ENCODE measurements at regions not wholly inside any gene's neighbourhood (a gene's known extent, or its start where the extent isn't known, plus 50 kb on each side); places are given as distances from the start of the nearest gene placed in this dataset.

DNA sequence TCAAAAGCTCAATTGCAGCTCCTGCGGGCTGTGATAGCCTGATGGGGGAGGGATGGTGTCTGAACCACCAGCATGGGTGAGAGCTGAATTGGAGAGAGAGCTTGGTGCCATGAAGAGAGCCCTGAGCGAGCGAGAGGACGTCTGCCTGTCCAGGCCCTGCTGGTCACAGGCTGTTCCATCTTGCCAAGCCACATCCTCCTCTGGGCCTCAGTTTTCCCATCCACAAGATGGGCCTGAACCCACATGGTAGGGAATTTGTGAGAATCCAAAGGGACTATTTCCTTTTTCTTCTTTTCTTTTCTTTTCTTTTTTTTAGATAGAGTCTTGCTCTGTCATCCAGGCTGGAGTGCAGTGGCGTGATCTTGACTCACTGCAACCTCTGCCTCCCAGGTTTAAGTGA lies 276.4 kb downstream of the VRK1 start:
- H2BK20ac ChIP-seq (ENCODE audit: low read depth, low read length): no peak overlapping the region
- TF ChIP-seq CEBPB (IDR thresholded peaks at IDR 0.05; ENCODE audit: low read depth, low read length) (no peak), MAFK (IDR thresholded peaks at IDR 0.05; ENCODE audit: low read depth, low read length) (no peak), FOS (IDR thresholded peaks at IDR 0.05; ENCODE audit: low read depth, low read length) (no peak), RCOR1 (IDR thresholded peaks at IDR 0.05; ENCODE audit: insufficient replicate concordance, low read length) (no peak), MAZ (IDR thresholded peaks at IDR 0.05; ENCODE audit: borderline replicate concordance, low read depth, low read length) (no peak), BHLHE40 (IDR thresholded peaks at IDR 0.05; ENCODE audit: low read depth, low read length) (no peak), RAD21 (IDR thresholded peaks at IDR 0.05; ENCODE audit: low read length) (no peak), SMC3 (IDR thresholded peaks at IDR 0.05; ENCODE audit: low read depth, low read length) (no peak), USF2 (IDR thresholded peaks at IDR 0.05; ENCODE audit: low read depth, low read length) (no peak), CHD1 (IDR thresholded peaks at IDR 0.05; ENCODE audit: low read depth, low read length) (no peak), MXI1 (IDR thresholded peaks at IDR 0.05; ENCODE audit: borderline replicate concordance, low read depth, low read length) (no peak), NFE2L2 (IDR thresholded peaks at IDR 0.05; ENCODE audit: low read depth, low read length) (no peak), POLR2A (IDR thresholded peaks at IDR 0.05; ENCODE audit: low read depth, low read length) (no peak), RFX5 (IDR thresholded peaks at IDR 0.05; ENCODE audit: low read depth, low read length) (no peak)
- TF ChIP-seq, protein P1, sequence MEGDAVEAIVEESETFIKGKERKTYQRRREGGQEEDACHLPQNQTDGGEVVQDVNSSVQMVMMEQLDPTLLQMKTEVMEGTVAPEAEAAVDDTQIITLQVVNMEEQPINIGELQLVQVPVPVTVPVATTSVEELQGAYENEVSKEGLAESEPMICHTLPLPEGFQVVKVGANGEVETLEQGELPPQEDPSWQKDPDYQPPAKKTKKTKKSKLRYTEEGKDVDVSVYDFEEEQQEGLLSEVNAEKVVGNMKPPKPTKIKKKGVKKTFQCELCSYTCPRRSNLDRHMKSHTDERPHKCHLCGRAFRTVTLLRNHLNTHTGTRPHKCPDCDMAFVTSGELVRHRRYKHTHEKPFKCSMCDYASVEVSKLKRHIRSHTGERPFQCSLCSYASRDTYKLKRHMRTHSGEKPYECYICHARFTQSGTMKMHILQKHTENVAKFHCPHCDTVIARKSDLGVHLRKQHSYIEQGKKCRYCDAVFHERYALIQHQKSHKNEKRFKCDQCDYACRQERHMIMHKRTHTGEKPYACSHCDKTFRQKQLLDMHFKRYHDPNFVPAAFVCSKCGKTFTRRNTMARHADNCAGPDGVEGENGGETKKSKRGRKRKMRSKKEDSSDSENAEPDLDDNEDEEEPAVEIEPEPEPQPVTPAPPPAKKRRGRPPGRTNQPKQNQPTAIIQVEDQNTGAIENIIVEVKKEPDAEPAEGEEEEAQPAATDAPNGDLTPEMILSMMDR (conservative IDR thresholded peaks at IDR 0.05; ENCODE audit: low read depth, low read length): no peak
- TF ChIP-seq, protein P2, sequence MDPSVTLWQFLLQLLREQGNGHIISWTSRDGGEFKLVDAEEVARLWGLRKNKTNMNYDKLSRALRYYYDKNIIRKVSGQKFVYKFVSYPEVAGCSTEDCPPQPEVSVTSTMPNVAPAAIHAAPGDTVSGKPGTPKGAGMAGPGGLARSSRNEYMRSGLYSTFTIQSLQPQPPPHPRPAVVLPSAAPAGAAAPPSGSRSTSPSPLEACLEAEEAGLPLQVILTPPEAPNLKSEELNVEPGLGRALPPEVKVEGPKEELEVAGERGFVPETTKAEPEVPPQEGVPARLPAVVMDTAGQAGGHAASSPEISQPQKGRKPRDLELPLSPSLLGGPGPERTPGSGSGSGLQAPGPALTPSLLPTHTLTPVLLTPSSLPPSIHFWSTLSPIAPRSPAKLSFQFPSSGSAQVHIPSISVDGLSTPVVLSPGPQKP (IDR thresholded peaks at IDR 0.05; ENCODE audit: borderline replicate concordance, low read depth, low read length): no peak
- no peaks in the 10 kb centered on the region for H4K20me1 ChIP-seq (ENCODE audit: insufficient read depth, low read length)
- no peak overlapping the region for H4K8ac ChIP-seq (ENCODE audit: low read depth in 2 of 2, low read length in 2 of 2)
- no peak overlapping the region for H2BK5ac ChIP-seq (ENCODE audit: low read depth, low read length, poor library complexity, severe bottlenecking)
- no peaks in the 10 kb centered on the region for H3K36me3 ChIP-seq (ENCODE audit: control insufficient read depth, insufficient read depth, low read length)
- WGBS, 2 experiments (ENCODE audit: extremely low coverage in 2 of 2, insufficient read length in 1 of 2): no CpG with 5 or more reads among the region's 5 CpGs
- DNase-seq (no peak), ATAC-seq (ENCODE audit: low read depth) (no peak)
- H3K27ac ChIP-seq (ENCODE audit: insufficient read depth, low read length): no peak overlapping the region
- POLR2A ChIA-PET (ENCODE audit: unreplicated experiment): no interaction called here
- in situ Hi-C loops (cut with MboI; ENCODE audit: low sequenced_read_pairs) (no loop called here), intact Hi-C loops (cut with micrococcal nuclease) (no loop called here), dilution Hi-C loops (cut with HindIII; ENCODE audit: low sequenced_read_pairs, unreplicated experiment) (no loop called here)
- no peak overlapping the region for H2AFZ ChIP-seq (replicated peaks; ENCODE audit: low read length, poor library complexity)
- H2AK5ac ChIP-seq (ENCODE audit: low read depth, low read length): no peak overlapping the region
- no peaks in the 10 kb centered on the region for H3K27me3 ChIP-seq (ENCODE audit: control insufficient read depth, insufficient read depth, low read length)
- no peak overlapping the region for H3K56ac ChIP-seq (ENCODE audit: extremely low read depth, insufficient read depth, low read length)
- no peak overlapping the region for H3K18ac ChIP-seq (ENCODE audit: low read depth, low read length)
- H3K4me2 ChIP-seq (ENCODE audit: low read depth, low read length): no peak overlapping the region
- peaks cover 28% of the 10 kb centered on the region for H3K9me3 ChIP-seq (ENCODE audit: control insufficient read depth, insufficient read depth, low read length)
- H2AK9ac ChIP-seq (replicated peaks; ENCODE audit: low read depth, low read length, poor library complexity): no peak overlapping the region
- H3K4me1 ChIP-seq (ENCODE audit: control insufficient read depth, insufficient read depth, low read length): no peaks in the 10 kb centered on the region
- no peak overlapping the region for H4K5ac ChIP-seq (ENCODE audit: low read depth, low read length)
- no peak overlapping the region for H3K23ac ChIP-seq (ENCODE audit: low read depth, low read length)
- no peak overlapping the region for H2BK15ac ChIP-seq (ENCODE audit: low read depth, low read length)
- CTCF ChIA-PET: no interaction called here
- no TSS peak for BruUV-seq (replicated peaks)
- H3K79me1 ChIP-seq (ENCODE audit: low read depth in 1 of 2, low read length in 2 of 2): no peaks in the 10 kb centered on the region
- no peak overlapping the region for H3K14ac ChIP-seq (replicated peaks; ENCODE audit: low read depth, low read length)
- no peak overlapping the region for H2BK120ac ChIP-seq (ENCODE audit: low read depth, low read length)
- no peaks in the 10 kb centered on the region for H3K9me1 ChIP-seq (ENCODE audit: insufficient read depth, low read length)
- H4K91ac ChIP-seq (ENCODE audit: insufficient read depth, low read depth, low read length): no peak overlapping the region
- H3K4me3 ChIP-seq (ENCODE audit: insufficient read depth, low read depth, low read length): no peak overlapping the region
- no peak overlapping the region for H3K4ac ChIP-seq (ENCODE audit: low read depth, low read length)
- H3K9ac ChIP-seq (ENCODE audit: low read depth, low read length): no peak overlapping the region

Measured in IMR-90 (cell line).